Brain microvascular endothelial cell (primary cell): ENCODE measurements at regions not wholly inside any gene's neighbourhood (a gene's known extent, or its start where the extent isn't known, plus 50 kb on each side); places are given as distances from the start of the nearest gene placed in this dataset.

Source experiments
- DNase-seq: peaks from one replicate; pipeline ENCODE4 v3.0.0-alpha.2; 2020
- H3K27ac ChIP-seq: fragments of 250-450 bp; sonication (Bioruptor Pico); 2 replicates; pipeline ENCODE4 v1.5.1; 2020; ENCODE audit warnings: mild to moderate bottlenecking, moderate library complexity
- H3K27me3 ChIP-seq: fragments of 250-450 bp; sonication (Bioruptor Pico); replicated peaks from 2 replicates; pipeline ENCODE4 v1.5.1; 2020; ENCODE audit warnings: mild to moderate bottlenecking
- H3K36me3 ChIP-seq: fragments of 250-450 bp; sonication (Bioruptor Pico); replicated peaks from 2 replicates; pipeline ENCODE4 v1.5.1; 2020; ENCODE audit warnings: mild to moderate bottlenecking
- H3K4me3 ChIP-seq: 2 replicates; pipeline ENCODE4 v1.5.1; 2011; ENCODE audit warnings: low read depth, mild to moderate bottlenecking, control low read depth, low read length, moderate library complexity
- in situ Hi-C: cut with HindIII; loops from 2 replicates; pipeline ENCODE4 v1.10.0; 2017; ENCODE audit warnings: low sequenced_read_pairs, low pct_ligation_motif_present
- TF ChIP-seq, protein P1 (sequence below): IDR thresholded peaks from 2 replicates; pipeline ENCODE4 v1.5.1; 2011; ENCODE audit warnings: low read depth, mild to moderate bottlenecking, moderate library complexity, low read length, control low read depth, inconsistent platforms; ENCODE audit errors: missing control alignments

DNA sequence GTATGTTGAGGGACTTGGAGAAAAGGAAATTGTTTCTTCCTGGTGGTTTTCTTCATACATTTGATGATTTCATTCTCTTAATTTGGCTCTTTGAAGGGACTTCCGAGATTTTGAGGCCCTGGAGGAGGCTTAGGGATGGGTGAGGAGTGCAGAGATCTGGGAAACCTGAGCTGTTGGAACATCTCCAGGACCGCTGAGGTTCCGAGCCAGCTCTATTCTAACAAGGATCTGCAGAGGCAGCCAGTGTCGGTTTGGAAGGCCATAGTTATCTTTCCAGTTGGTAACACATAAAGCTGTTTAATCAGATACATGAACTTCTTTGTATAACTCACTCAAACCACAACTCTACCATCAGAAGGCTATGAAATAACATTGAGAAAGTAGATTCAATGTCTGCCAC, 70.3 kb upstream of the UPP2 start:
- H3K27ac ChIP-seq, result no peak overlapping the region
- in situ Hi-C loops, result no loop called here
- H3K36me3 ChIP-seq, result no peaks in the 10 kb centered on the region
- DNase-seq, result no peak
- H3K27me3 ChIP-seq, result no peaks in the 10 kb centered on the region
- H3K4me3 ChIP-seq, result no peak overlapping the region
- TF ChIP-seq, protein P1, sequence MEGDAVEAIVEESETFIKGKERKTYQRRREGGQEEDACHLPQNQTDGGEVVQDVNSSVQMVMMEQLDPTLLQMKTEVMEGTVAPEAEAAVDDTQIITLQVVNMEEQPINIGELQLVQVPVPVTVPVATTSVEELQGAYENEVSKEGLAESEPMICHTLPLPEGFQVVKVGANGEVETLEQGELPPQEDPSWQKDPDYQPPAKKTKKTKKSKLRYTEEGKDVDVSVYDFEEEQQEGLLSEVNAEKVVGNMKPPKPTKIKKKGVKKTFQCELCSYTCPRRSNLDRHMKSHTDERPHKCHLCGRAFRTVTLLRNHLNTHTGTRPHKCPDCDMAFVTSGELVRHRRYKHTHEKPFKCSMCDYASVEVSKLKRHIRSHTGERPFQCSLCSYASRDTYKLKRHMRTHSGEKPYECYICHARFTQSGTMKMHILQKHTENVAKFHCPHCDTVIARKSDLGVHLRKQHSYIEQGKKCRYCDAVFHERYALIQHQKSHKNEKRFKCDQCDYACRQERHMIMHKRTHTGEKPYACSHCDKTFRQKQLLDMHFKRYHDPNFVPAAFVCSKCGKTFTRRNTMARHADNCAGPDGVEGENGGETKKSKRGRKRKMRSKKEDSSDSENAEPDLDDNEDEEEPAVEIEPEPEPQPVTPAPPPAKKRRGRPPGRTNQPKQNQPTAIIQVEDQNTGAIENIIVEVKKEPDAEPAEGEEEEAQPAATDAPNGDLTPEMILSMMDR, result no peak

DNA sequence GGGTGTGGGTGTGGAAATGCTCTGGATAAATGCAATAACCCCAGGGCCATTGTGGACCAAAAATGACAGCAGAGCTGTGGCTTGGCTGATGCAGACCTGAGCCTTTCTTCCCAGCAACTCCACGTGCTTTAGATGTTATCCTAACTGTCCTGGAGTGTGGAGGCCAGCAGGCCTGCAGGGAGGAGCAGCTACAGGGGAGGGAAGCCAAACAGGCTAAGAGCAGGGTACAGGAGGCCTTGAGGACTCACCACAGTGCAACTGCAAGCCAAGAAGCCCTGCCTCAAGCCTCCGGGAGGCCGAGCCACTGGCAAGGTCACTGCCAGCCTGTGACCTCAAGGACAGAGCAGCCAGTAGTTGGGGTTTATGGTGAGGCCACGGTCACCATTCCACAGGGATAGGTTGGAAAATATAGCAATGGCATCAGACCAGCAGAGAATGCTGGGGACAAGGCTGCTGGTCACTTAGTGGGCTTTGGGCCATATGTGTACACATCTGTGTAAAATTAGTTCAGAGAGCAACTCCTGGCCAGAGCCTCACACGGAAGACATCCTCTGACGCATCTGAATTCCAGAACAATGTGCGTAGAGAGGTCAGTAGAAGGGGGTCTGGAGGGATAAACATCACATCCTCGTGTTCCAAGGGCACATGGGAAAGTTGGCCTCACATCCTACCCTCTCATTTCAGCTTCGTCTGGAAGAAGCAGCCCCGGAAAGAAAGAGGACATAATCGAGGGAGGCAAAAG, 76.2 kb upstream of the UPP2 start:
- Histone ChIP-seq H3K27ac (peak overlapping the region; percentile 50), H3K27me3 (no peaks in the 10 kb centered on the region), H3K4me3 (no peak overlapping the region), H3K36me3 (no peaks in the 10 kb centered on the region)
- TF ChIP-seq, protein P1, result no peak
- DNase-seq, result peak; percentile 83
- in situ Hi-C loops, result no loop called here

DNA sequence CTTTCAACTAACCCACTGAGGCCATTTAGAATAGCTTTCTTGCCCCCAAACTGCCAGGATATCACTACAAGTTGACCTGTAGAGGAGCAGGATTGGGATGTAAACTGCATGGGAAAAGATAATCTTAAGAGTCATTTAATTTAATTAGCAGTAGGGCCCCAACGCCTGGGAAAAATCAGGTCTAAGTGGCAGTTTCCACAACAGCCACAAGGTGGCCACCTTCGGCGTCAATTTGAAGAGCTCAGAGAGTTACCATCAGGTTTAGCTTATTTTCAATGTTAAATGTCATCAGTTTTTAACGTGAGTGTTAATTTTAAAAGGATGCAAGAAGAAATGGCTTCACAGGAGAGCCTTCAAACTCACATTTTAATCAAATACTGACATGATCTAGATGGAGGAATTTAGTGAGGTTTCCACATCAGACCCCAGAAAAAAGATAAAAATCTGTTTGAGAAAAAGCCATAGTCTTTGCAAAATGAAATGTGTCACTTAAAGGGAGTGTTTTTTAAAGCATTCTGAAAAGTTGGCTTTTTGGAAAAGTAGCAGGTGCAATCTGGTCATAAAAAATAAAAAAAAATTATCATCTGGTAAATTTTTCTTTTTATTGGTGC, 77.3 kb upstream of the UPP2 start:
- H3K36me3 ChIP-seq, result no peaks in the 10 kb centered on the region
- H3K27ac ChIP-seq, result no peak overlapping the region
- TF ChIP-seq, protein P1, result peak; percentile 88
- H3K4me3 ChIP-seq, result no peak overlapping the region
- in situ Hi-C loops, result loop anchor here (25.0 kb wide), 1 partner anchor 237 kb away; no protein-coding TSS in a partner anchor
- DNase-seq, result peak; percentile 33
- no peaks in the 10 kb centered on the region for H3K27me3 ChIP-seq

DNA sequence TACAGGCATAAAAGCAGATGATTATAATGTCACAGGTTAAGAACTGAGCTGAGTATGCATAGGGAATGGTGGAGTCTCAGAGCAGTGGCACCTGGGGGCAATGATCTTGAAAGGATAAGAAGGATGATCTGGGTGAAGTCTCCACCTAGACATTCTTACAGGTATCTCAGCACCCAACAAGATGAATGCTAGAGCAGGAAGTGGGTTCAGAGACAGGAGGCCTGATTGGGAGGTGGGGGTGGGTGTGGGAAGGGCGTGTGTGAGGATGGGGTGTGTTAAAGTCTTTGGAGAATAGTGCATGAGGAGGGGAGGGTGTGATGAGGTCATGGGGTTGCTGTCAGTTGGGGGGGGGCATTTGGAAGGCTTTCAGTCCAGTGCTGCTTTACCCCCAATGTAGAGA, 78.8 kb upstream of the UPP2 start:
- DNase-seq, result no peak
- H3K4me3 ChIP-seq, result no peak overlapping the region
- H3K36me3 ChIP-seq, result no peaks in the 10 kb centered on the region
- in situ Hi-C loops, result loop anchor here (25.0 kb wide), 1 partner anchor 236 kb away; no protein-coding TSS in a partner anchor
- no peak overlapping the region for H3K27ac ChIP-seq
- no peaks in the 10 kb centered on the region for H3K27me3 ChIP-seq
- TF ChIP-seq, protein P1, result no peak

DNA sequence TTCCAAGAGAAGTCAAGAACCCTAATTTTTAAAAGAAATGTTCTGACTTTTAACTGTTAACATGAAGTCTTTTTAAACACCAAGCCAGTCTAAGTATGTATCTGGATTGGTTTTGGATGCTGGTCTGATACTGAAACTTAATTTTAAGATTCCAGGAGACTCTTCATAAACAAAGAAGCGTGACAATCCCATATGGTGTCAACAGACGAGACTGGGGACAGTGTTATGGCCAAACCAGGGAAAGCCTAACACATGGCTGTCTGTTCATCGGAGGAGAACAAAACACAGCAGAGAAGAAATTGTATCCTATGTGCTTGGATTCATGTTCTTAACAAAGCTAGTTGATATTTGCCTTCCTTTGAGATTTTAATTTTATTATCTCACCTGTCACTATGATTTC, 80.5 kb upstream of the UPP2 start:
- in situ Hi-C loops, result loop anchor here (25.0 kb wide), 1 partner anchor 234 kb away; no protein-coding TSS in a partner anchor
- no peak overlapping the region for H3K4me3 ChIP-seq
- no peaks in the 10 kb centered on the region for H3K27me3 ChIP-seq
- no peak overlapping the region for H3K27ac ChIP-seq
- TF ChIP-seq, protein P1, result no peak
- H3K36me3 ChIP-seq, result no peaks in the 10 kb centered on the region
- DNase-seq, result no peak
